Transverse colon (tissue), 4 donors: ENCODE measurements at regions not wholly inside any gene's neighbourhood (a gene's known extent, or its start where the extent isn't known, plus 50 kb on each side); places are given as distances from the start of the nearest gene placed in this dataset.

Experiments
- CTCF ChIP-seq, 5 experiments: fragments of 200-600 bp in 3 of 5; fragments of 450-650 bp in 2 of 5; sonication (generic) in 3 of 5; IDR thresholded peaks; 1 replicate in 2 of 5; 2 replicates in 3 of 5; pipeline ENCODE4 v1.5.1; 2016 to 2017; ENCODE audit warnings: antibody characterized with exemption in 5 of 5, inconsistent platforms in 3 of 5, mild to moderate bottlenecking in 2 of 5, moderate library complexity in 1 of 5
- EP300 ChIP-seq: sonication (generic); formaldehyde crosslinking; IDR thresholded peaks from one replicate; pipeline ENCODE4 v1.6.1; 2017; ENCODE audit warnings: antibody characterized with exemption, low read depth
- POLR2A ChIP-seq: fragments of 450-650 bp; IDR thresholded peaks from one replicate; pipeline ENCODE4 v1.6.1; 2016; ENCODE audit warnings: antibody characterized with exemption, mild to moderate bottlenecking, moderate library complexity
- POLR2AphosphoS5 ChIP-seq, 3 donors: sonication (generic); formaldehyde crosslinking; IDR thresholded peaks; one replicate each; pipeline ENCODE4 v1.6.1; 2016; ENCODE audit warnings: antibody characterized with exemption in 3 of 3

DNA sequence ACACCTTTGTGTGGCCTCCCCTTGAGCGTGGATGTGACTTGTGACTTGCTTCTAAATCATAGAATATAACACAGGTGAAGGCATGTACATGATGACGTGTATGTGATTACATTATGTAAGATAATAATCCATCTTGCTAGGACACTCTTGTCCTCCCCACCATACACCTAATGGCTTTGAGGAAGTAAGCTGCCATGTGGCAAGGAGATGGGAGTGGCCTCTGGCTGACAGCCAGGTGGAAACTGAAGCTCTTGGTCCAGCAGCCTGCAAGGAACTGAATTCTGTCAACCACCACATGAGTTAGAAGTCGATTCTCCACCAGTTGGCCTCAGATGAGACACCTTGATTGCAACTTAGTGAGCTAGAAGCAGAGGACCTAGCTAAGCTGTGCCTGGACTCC is 67.4 kb upstream of the ELN start:
- TF ChIP-seq CTCF (IDR thresholded peaks at IDR 0.05): no peak
- TF ChIP-seq POLR2A: no peak
- no peak for TF ChIP-seq POLR2AphosphoS5 (IDR thresholded peaks at IDR 0.05)
- no peak for TF ChIP-seq EP300
